ENCODE measurements at regions not wholly inside any gene's neighbourhood (a gene's known extent, or its start where the extent isn't known, plus 50 kb on each side); places are given as distances from the start of the nearest gene placed in this dataset.
"Not testable (repeated sequence)": the region's sequence is repeated elsewhere in the genome, so short reads cannot be mapped to it uniquely, and the experiment has no call there.

DNA sequence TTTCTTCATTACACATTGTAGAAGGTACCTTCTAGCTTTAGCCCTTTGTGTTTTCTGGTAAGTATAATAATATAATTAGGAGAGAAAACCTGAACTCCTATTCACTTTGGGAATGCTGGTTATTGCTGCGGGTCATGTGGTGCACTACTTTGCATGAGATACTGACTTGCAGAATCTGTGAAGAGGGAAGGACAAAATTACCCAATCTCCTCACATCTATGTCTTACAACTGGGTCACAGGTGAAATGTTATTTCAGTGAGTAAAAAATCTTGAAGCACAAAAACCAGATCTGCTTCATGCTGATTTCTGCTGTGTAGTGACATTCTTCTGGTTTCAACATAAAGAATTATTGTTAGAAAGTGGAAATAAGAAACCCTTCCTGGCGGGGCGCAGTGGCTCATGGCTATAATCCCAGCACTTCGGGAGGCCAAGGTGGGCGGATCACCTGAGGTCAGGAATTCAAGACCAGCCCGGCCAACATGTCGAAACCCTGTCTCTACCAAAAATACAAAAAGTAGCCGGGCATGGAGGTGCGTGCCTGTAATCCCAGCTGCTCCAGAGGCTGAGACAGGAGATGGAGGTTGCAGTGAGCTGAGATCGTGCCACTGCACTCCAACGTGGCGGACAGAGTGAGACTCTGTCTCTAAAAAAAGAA lies 211.0 kb upstream of the REG3G start:
- Histone ChIP-seq H3K27ac (no peak overlapping the region), H3K27me3 (no peaks in the 10 kb centered on the region), H3K4me3 (no peak overlapping the region), H3K4me1 (no peaks in the 10 kb centered on the region), H3K9me3 (no peaks in the 10 kb centered on the region), H3K36me3 (no peaks in the 10 kb centered on the region)
- no peak for DNase-seq (ENCODE audit: low spot score)
- TF ChIP-seq, protein P1, sequence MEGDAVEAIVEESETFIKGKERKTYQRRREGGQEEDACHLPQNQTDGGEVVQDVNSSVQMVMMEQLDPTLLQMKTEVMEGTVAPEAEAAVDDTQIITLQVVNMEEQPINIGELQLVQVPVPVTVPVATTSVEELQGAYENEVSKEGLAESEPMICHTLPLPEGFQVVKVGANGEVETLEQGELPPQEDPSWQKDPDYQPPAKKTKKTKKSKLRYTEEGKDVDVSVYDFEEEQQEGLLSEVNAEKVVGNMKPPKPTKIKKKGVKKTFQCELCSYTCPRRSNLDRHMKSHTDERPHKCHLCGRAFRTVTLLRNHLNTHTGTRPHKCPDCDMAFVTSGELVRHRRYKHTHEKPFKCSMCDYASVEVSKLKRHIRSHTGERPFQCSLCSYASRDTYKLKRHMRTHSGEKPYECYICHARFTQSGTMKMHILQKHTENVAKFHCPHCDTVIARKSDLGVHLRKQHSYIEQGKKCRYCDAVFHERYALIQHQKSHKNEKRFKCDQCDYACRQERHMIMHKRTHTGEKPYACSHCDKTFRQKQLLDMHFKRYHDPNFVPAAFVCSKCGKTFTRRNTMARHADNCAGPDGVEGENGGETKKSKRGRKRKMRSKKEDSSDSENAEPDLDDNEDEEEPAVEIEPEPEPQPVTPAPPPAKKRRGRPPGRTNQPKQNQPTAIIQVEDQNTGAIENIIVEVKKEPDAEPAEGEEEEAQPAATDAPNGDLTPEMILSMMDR (IDR thresholded peaks at IDR 0.05): no peak

DNA sequence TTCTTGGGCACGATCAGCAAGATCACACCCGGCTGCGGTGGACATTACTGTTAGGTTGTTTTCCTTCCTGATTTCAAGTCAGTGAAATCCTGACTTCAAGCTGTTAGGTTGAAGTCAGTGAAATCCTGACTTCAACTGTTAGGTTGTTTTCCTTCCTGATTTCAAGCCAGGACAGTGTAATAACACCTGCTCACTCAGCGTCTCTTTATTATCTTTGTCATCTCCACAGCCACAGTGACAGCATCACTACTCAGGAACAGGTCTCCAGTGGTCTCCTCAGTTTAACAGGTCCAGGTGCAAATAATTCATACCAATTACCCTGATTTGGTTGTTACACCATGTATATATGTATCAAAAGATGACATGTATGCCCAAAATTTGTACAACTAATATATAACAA lies 208.1 kb upstream of the REG3G start:
- Histone ChIP-seq H3K9me3 (no peaks in the 10 kb centered on the region), H3K4me1 (no peaks in the 10 kb centered on the region), H3K27ac (no peak overlapping the region), H3K27me3 (no peaks in the 10 kb centered on the region), H3K4me3 (no peak overlapping the region), H3K36me3 (no peaks in the 10 kb centered on the region)
- DNase-seq (ENCODE audit: low spot score): no peak
- TF ChIP-seq, protein P1 (IDR thresholded peaks at IDR 0.05): no peak

DNA sequence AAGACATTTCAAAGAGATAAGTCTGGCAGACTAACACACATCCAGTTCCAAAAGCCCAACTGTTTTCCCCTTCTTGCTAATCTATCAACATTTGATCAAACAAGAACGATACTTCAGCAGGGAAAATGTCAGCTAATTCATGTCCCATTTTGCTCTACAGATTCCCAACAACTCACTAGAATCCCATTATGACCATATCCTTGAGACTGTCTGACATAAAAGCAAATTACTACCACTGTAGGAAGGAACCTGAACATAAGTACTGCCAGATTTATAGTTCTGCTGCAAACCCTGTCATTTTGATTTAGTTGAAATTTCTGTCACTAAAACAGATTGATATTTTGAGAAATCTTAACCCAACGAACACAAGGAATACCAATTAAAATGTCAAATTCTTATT lies 193.0 kb upstream of the REG3G start:
- H3K36me3 ChIP-seq: no peaks in the 10 kb centered on the region
- H3K27ac ChIP-seq: no peak overlapping the region
- no peaks in the 10 kb centered on the region for H3K9me3 ChIP-seq
- DNase-seq (ENCODE audit: low spot score): no peak
- H3K4me1 ChIP-seq: no peaks in the 10 kb centered on the region
- TF ChIP-seq, protein P1 (IDR thresholded peaks at IDR 0.05): no peak
- no peaks in the 10 kb centered on the region for H3K27me3 ChIP-seq
- no peak overlapping the region for H3K4me3 ChIP-seq

DNA sequence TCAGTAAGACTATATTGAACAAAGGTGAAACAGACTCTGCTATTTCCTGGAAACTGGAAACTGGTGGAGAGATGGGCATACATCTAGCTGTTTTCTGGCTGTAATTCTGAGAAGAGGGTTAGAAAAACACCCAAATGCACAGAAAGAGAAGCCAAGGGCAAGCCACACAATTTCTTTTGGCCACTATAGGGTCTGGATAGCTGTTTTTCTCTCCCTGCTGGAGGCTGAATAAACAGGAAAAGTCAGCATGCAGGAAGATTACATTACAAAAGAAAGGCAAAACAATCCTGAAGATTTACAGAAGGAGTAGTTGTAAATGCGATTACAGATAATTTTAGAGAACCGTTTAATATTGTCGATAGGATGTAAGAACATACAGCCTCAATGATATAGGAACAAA lies 186.2 kb upstream of the REG3G start:
- H3K4me3 ChIP-seq: no peak overlapping the region
- H3K27ac ChIP-seq: no peak overlapping the region
- no peaks in the 10 kb centered on the region for H3K36me3 ChIP-seq
- no peaks in the 10 kb centered on the region for H3K9me3 ChIP-seq
- no peak for DNase-seq (ENCODE audit: low spot score)
- no peaks in the 10 kb centered on the region for H3K4me1 ChIP-seq
- H3K27me3 ChIP-seq: no peaks in the 10 kb centered on the region
- TF ChIP-seq, protein P1 (IDR thresholded peaks at IDR 0.05): no peak

DNA sequence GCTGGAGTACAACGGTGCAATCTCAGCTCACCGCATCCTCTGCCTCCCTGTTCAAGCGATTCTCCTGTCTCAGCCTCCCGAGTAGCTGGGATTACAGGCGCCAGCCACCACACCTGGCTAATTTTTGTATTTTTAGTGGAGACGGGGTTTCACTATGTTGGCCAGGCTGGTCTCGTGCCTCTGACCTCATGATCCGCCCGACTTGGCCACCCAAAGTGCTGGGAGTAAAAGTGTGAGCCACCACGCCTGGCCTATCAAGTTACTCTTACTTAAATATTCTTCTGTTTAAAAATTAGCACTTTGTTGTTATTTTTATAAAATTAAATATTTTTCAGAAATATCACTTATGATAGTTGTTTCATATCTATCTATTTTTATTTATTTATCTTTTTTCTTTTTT lies 185.2 kb upstream of the REG3G start:
- H3K27ac ChIP-seq; DNase-seq (ENCODE audit: low spot score); H3K27me3 ChIP-seq; H3K9me3 ChIP-seq; H3K4me1 ChIP-seq; H3K36me3 ChIP-seq; H3K4me3 ChIP-seq: not testable (repeated sequence)

DNA sequence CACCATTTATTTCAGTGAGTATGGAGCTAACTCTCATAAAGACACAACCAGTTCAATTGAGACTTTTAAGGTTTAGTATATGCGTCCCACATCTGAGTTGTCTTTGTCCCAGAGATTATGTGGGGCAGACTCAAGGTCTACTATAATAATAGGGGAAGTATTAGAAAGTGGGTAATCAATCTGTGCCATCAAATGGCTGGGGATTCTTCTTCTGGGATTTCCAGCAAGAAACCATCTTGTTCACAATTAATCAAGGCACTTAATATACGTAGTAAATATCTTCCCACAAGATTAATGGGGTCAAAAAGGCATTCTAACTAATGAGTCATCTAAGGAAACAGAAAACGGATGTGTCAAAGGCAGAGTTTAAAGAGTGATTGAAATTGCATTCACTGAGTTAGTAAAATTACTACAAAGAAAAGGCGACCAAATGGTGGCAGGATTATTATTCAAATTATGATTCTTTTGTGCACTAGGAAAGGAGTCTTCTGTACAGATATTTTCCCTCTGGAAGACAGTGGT lies 179.8 kb upstream of the REG3G start:
- Histone ChIP-seq H3K27me3 (no peaks in the 10 kb centered on the region), H3K4me1 (no peaks in the 10 kb centered on the region), H3K9me3 (no peaks in the 10 kb centered on the region), H3K4me3 (no peak overlapping the region), H3K36me3 (no peaks in the 10 kb centered on the region), H3K27ac (no peak overlapping the region)
- no peak for DNase-seq (ENCODE audit: low spot score)
- TF ChIP-seq, protein P1 (IDR thresholded peaks at IDR 0.05): no peak

All from right atrium auricular region (tissue), 2 donors.